Right lobe of liver (tissue), 6 donors: ENCODE measurements at regions not wholly inside any gene's neighbourhood (a gene's known extent, or its start where the extent isn't known, plus 50 kb on each side); places are given as distances from the start of the nearest gene placed in this dataset.

ENCODE experiments used
- ATAC-seq, 4 donors: fragments of 200-7000 bp; cut with Tn5 transposase; one replicate each; pipeline ENCODE4 v1.9.1; 2020; ENCODE audit warnings: mild to moderate bottlenecking in 4 of 4, moderate library complexity in 4 of 4
- DNase-seq, 3 donors: peaks; one replicate each; pipeline ENCODE4 v3.0.0-alpha.2; 2020
- H3K27ac ChIP-seq, 3 donors: fragments of 200-600 bp; one replicate each; pipeline ENCODE4 v1.8.0; 2022
- H3K27me3 ChIP-seq, 2 donors: fragments of 200-600 bp; one replicate each; pipeline ENCODE4 v1.8.0; 2022
- H3K36me3 ChIP-seq, 4 donors: fragments of 200-600 bp; sonication (generic) in 1 of 4; one replicate each; pipeline versions ENCODE4 v1.5.1 to v1.8.0; 2017 to 2022; ENCODE audit warnings: control low read depth in 1 of 4
- H3K4me1 ChIP-seq, 4 donors: fragments of 200-600 bp; sonication (generic) in 1 of 4; one replicate each; pipeline versions ENCODE4 v1.5.1 to v1.8.0; 2017 to 2022; ENCODE audit warnings: control low read depth in 1 of 4
- H3K4me3 ChIP-seq, 3 donors: fragments of 200-600 bp; one replicate each; pipeline ENCODE4 v1.8.0; 2022
- H3K9me3 ChIP-seq, 4 donors: fragments of 200-600 bp; sonication (generic) in 1 of 4; one replicate each; pipeline versions ENCODE4 v1.5.1 to v1.8.0; 2017 to 2022; ENCODE audit warnings: control low read depth in 1 of 4
- POLR2A ChIP-seq: fragments of 450-650 bp; IDR thresholded peaks from one replicate; pipeline ENCODE4 v1.6.1; 2017; ENCODE audit warnings: antibody characterized with exemption, mild to moderate bottlenecking
- WGBS: methylation state at CpG from one replicate; pipeline ENCODE4 v1.1.6; 2018; ENCODE audit warnings: low coverage, low lambda C conversion rate; ENCODE audit not compliant: insufficient coverage; ENCODE audit errors: missing lambda C conversion rate; 5-methylcytosine and 5-hydroxymethylcytosine counted together
- intact Hi-C, 2 donors: fragments of 100-400 bp; cut with DNase I; formaldehyde crosslinking; loops; one replicate each; pipeline versions ENCODE4 v1.11.2 to v1.14.1; 2022
- TF ChIP-seq, protein P1 (sequence below), 4 donors: fragments of 200-600 bp in 3 of 4; fragments of 450-650 bp in 1 of 4; IDR thresholded peaks; one replicate each; pipeline versions ENCODE4 v1.5.1 to v1.8.0; 2016 to 2022; ENCODE audit warnings: antibody characterized with exemption in 4 of 4, mild to moderate bottlenecking in 2 of 4
- donor health status: DM: no; HTN: yes; CAD: no.
- donor health status: DM: no; HTN: no; CAD: no.
- donor health status: DM: no; HTN: no; CAD: no.
- donor health status: DM: no; HTN: yes; CAD: no.
- donor health status: DM: no; HTN: yes; CAD: no.

DNA sequence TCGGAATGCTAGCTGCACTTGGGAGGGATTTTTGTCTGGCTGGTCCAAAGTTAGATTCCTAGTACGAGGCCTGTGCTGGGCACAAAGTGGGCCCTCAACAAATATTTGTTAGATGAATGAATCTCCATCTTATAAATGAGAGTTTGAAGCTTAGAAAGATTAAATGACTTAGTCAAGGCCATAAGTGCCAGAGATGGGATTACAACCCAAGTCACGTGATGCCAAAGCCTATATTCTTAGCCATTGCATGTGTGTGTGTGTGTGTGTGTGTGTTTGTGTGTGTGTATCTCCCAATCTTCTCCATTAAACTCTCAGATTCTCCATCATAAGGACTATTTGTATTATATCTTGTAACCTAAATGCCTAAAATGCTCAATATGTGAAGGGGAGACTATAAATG lies 130.8 kb upstream of the MAP1B start:
- no peak for ATAC-seq
- DNase-seq, result no peak
- no peaks in the 10 kb centered on the region for H3K27me3 ChIP-seq
- H3K4me1 ChIP-seq, result no peaks in the 10 kb centered on the region
- intact Hi-C loops, result no loop called here
- no peaks in the 10 kb centered on the region for H3K36me3 ChIP-seq
- no peak for TF ChIP-seq POLR2A
- TF ChIP-seq, protein P1, sequence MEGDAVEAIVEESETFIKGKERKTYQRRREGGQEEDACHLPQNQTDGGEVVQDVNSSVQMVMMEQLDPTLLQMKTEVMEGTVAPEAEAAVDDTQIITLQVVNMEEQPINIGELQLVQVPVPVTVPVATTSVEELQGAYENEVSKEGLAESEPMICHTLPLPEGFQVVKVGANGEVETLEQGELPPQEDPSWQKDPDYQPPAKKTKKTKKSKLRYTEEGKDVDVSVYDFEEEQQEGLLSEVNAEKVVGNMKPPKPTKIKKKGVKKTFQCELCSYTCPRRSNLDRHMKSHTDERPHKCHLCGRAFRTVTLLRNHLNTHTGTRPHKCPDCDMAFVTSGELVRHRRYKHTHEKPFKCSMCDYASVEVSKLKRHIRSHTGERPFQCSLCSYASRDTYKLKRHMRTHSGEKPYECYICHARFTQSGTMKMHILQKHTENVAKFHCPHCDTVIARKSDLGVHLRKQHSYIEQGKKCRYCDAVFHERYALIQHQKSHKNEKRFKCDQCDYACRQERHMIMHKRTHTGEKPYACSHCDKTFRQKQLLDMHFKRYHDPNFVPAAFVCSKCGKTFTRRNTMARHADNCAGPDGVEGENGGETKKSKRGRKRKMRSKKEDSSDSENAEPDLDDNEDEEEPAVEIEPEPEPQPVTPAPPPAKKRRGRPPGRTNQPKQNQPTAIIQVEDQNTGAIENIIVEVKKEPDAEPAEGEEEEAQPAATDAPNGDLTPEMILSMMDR (IDR thresholded peaks at IDR 0.05), result no peak
- no peaks in the 10 kb centered on the region for H3K9me3 ChIP-seq
- H3K27ac ChIP-seq, result no peak overlapping the region
- no peak overlapping the region for H3K4me3 ChIP-seq
- 71% methylated on average over 3 of the region's 3 CpGs for WGBS

DNA sequence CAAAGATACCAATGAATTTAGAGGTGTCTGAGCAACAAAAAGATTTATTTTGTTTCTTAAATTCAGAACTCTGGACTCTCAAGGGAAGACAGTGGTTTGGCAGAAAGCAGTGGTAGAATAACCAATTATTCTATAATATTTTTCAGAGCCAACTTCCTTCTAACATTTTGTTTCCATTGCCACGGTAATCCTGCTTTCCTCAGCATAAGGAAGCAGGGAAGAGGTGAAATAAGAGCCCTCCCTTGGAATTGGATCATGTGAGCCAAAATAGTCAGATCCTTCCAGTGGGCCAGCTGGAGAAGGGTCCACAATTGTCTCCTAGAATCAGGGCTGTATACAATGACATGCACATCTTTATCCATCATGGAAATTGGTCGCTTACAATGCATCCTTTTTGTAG lies 130.0 kb upstream of the MAP1B start:
- Histone ChIP-seq H3K36me3 (no peaks in the 10 kb centered on the region), H3K27me3 (no peaks in the 10 kb centered on the region), H3K4me1 (no peaks in the 10 kb centered on the region), H3K4me3 (no peak overlapping the region), H3K9me3 (peaks cover 0 to 8% (median 0%) of the 10 kb centered on the region in 4 donors), H3K27ac (no peak overlapping the region)
- TF ChIP-seq, protein P1 (IDR thresholded peaks at IDR 0.05), result no peak
- no peak for TF ChIP-seq POLR2A
- DNase-seq (no peak), ATAC-seq (no peak)
- intact Hi-C loops, result no loop called here
- WGBS, result 56% methylated on average over 2 of the region's 2 CpGs

DNA sequence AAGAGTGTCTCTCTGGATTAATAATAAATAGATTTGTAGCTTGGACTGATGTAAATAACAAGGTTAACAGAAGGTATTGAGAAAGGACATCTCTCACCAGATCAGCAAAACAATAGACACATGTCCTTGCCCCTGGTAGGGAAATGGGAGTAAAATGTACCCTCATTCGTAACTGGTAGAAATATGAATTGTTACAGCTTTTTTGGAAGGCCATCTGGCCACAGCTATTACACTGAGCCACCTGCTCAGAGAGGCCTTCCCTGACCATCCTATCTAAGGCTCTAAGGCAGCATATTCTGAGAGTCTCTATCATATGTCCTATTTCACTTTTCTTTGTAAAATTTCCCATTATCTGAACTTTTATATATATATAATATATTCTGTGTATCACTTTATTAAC lies 129.1 kb upstream of the MAP1B start:
- DNase-seq (no peak), ATAC-seq (no peak)
- Histone ChIP-seq H3K36me3 (no peaks in the 10 kb centered on the region), H3K4me1 (no peaks in the 10 kb centered on the region), H3K9me3 (peaks cover 0 to 14% (median 0%) of the 10 kb centered on the region in 4 donors), H3K4me3 (no peak overlapping the region), H3K27me3 (no peaks in the 10 kb centered on the region), H3K27ac (no peak overlapping the region)
- TF ChIP-seq, protein P1 (IDR thresholded peaks at IDR 0.05), result no peak
- intact Hi-C loops, result no loop called here
- WGBS, result 71% methylated on average over 1 of the region's 1 CpG

DNA sequence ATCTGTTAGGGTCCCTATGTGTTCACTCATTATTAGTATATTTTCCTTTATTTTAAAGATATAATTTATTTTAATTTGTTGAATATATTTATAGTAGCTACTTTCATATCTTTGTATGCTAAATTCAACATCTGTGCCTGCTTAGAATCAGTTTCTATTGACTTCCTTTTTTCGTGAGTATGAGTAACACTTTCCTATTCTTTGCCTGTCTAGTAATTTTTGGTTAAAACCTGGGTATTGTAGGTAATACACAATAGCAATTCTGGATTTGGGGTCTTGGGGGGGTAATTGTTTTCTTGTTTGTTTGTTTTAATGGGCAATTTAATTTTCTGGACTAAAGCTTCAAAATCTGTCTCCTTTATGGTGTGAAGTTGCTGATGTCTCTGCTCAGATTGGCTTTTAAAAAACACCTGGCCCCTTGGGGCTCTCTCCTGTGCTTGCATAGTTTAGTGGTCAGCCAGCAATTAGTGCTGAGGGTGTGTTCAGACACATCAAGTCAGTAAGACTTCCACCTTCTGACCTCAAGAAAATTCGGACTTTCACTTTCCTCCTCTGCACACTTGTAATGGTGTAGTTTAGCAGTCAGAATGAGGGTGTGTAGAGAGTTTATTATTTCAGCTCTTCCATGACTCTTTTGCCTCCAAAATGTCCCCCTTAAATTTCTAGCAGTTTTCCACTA lies 124.4 kb upstream of the MAP1B start:
- Histone ChIP-seq H3K4me1 (no peaks in the 10 kb centered on the region), H3K27ac (no peak overlapping the region), H3K27me3 (no peaks in the 10 kb centered on the region), H3K9me3 (peaks cover 0 to 14% (median 0%) of the 10 kb centered on the region in 4 donors), H3K4me3 (no peak overlapping the region), H3K36me3 (no peaks in the 10 kb centered on the region)
- DNase-seq (no peak), ATAC-seq (no peak)
- TF ChIP-seq POLR2A, result no peak
- TF ChIP-seq, protein P1 (IDR thresholded peaks at IDR 0.05), result no peak
- WGBS, result 65% methylated on average over 2 of the region's 2 CpGs
- intact Hi-C loops, result no loop called here
